GM23338 (cell line): ENCODE measurements at regions not wholly inside any gene's neighbourhood (a gene's known extent, or its start where the extent isn't known, plus 50 kb on each side); places are given as distances from the start of the nearest gene placed in this dataset.

Source experiments
- ATAC-seq: fragments of 200-7000 bp; cut with Tn5 transposase; 3 replicates; pipeline ENCODE4 v1.9.1; 2020
- DNase-seq: peaks from one replicate; pipeline ENCODE4 v3.0.0-alpha.2; 2015; ENCODE audit warnings: low spot score
- H2AFZ ChIP-seq: fragments of 200-600 bp; sonication (generic); 2 replicates; pipeline ENCODE4 v1.8.0; 2016; ENCODE audit warnings: antibody characterized with exemption, mild to moderate bottlenecking, moderate library complexity
- H3F3A ChIP-seq: fragments of 200-600 bp; sonication (generic); replicated peaks from 2 replicates; pipeline ENCODE4 v1.8.0; 2017; ENCODE audit warnings: antibody characterized with exemption, mixed run types, low read depth
- H3K27ac ChIP-seq: fragments of 200-600 bp; sonication (generic); 2 replicates; pipeline ENCODE4 v1.6.1; 2016; ENCODE audit warnings: low read depth
- H3K27me3 ChIP-seq: fragments of 200-600 bp; sonication (generic); 2 replicates; pipeline ENCODE4 v1.8.0; 2016; ENCODE audit warnings: mild to moderate bottlenecking, mixed run types, moderate library complexity; ENCODE audit not compliant: insufficient read depth
- H3K36me3 ChIP-seq: fragments of 200-600 bp; sonication (generic); 2 replicates; pipeline ENCODE4 v1.8.0; 2016; ENCODE audit warnings: mild to moderate bottlenecking; ENCODE audit not compliant: insufficient read depth
- H3K4me1 ChIP-seq: fragments of 200-600 bp; sonication (generic); 2 replicates; pipeline ENCODE4 v1.8.0; 2016; ENCODE audit warnings: mild to moderate bottlenecking, moderate library complexity; ENCODE audit not compliant: insufficient read depth
- H3K4me2 ChIP-seq: fragments of 200-600 bp; sonication (generic); 2 replicates; pipeline ENCODE4 v1.7.1; 2017; ENCODE audit warnings: mixed run types
- H3K4me3 ChIP-seq: fragments of 200-600 bp; sonication (generic); 2 replicates; pipeline ENCODE4 v1.6.1; 2016; ENCODE audit warnings: mixed run types
- H3K79me2 ChIP-seq: fragments of 200-600 bp; sonication (generic); replicated peaks from 2 replicates; pipeline ENCODE4 v1.8.0; 2017; ENCODE audit warnings: mild to moderate bottlenecking; ENCODE audit not compliant: insufficient read depth
- H3K9me2 ChIP-seq: fragments of 200-600 bp; sonication (generic); 2 replicates; pipeline ENCODE4 v1.8.0; 2017; ENCODE audit not compliant: insufficient read depth
- H4K20me1 ChIP-seq: fragments of 200-600 bp; sonication (generic); replicated peaks from 2 replicates; pipeline ENCODE4 v1.8.0; 2017; ENCODE audit warnings: mild to moderate bottlenecking; ENCODE audit not compliant: insufficient read depth
- H3K27ac Mint-ChIP-seq: 2 replicates; pipeline ENCODE4 v1.8.0; 2020; ENCODE audit warnings: inconsistent platforms, mild to moderate bottlenecking, moderate library complexity, mixed read lengths
- H3K27me3 Mint-ChIP-seq: 3 replicates; pipeline ENCODE4 v1.8.0; 2022; ENCODE audit warnings: low read depth, mild to moderate bottlenecking, moderate library complexity, mixed read lengths, inconsistent platforms; ENCODE audit not compliant: insufficient read depth, poor library complexity
- H3K36me3 Mint-ChIP-seq: 3 replicates; pipeline ENCODE4 v1.8.0; 2021; ENCODE audit warnings: low read depth, mild to moderate bottlenecking, inconsistent platforms, moderate library complexity, mixed read lengths
- H3K4me1 Mint-ChIP-seq: 3 replicates; pipeline ENCODE4 v1.8.0; 2020; ENCODE audit warnings: mild to moderate bottlenecking, inconsistent platforms, mixed read lengths
- H3K4me3 Mint-ChIP-seq: 3 replicates; pipeline ENCODE4 v1.8.0; 2021; ENCODE audit warnings: moderate library complexity, mild to moderate bottlenecking, inconsistent platforms, mixed read lengths
- H3K9me3 Mint-ChIP-seq: 3 replicates; pipeline ENCODE4 v1.8.0; 2020; ENCODE audit warnings: moderate library complexity, mild to moderate bottlenecking, inconsistent platforms, mixed read lengths
- EZH2 ChIP-seq: fragments of 200-600 bp; sonication (generic); IDR thresholded peaks from one replicate; pipeline ENCODE4 v1.8.0; 2017; ENCODE audit warnings: antibody characterized with exemption, mild to moderate bottlenecking, low read depth; ENCODE audit not compliant: unreplicated experiment
- POLR2AphosphoS5 ChIP-seq: IDR thresholded peaks from 2 replicates; pipeline ENCODE4 v1.6.1; 2016; ENCODE audit warnings: antibody characterized with exemption, low read depth
- STAT1 ChIP-seq: IDR thresholded peaks from one replicate; pipeline ENCODE4 v1.6.1; 2016; ENCODE audit warnings: antibody characterized with exemption; ENCODE audit not compliant: unreplicated experiment
- ZNF331 ChIP-seq: fragments of 250-450 bp; sonication (Bioruptor Pico); IDR thresholded peaks from 2 replicates; pipeline ENCODE4 v1.5.0; 2020; ENCODE audit warnings: low read depth, mild to moderate bottlenecking, moderate library complexity
- TF ChIP-seq, protein P1 (sequence below): fragments of 250-450 bp; sonication (Bioruptor Pico); IDR thresholded peaks from 2 replicates; pipeline ENCODE4 v1.5.0; 2020; ENCODE audit warnings: mild to moderate bottlenecking, moderate library complexity
- TF ChIP-seq, protein P2 (sequence below), 2 experiments: fragments of 200-600 bp in 1 of 2; sonication (generic) in 1 of 2; conservative IDR thresholded peaks; 2 replicates each; pipeline versions ENCODE4 v1.5.1 to v1.6.1; 2016 to 2017; ENCODE audit warnings: antibody characterized with exemption in 2 of 2, low read depth in 2 of 2, mild to moderate bottlenecking in 2 of 2, moderate library complexity in 1 of 2

DNA sequence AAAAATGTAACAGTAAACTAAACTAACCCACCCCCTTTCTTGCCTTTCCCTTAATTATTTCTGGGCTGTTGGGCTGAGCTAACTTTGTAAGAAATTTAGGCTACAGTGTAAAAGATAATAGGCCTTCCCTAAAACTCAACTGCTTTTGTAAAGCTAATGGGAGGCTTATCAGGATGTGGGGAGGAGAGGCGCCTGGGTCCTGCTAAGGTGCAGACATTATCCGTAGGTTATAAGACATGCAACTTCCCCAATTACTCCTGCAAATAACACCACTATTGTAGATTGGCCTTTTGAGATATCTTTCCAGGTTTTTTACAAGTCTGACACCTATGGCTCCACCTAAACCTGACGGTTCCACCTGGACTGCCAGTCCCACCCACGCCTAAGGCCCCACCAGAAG is 88.3 kb downstream of the NPAP1 start (continued):
- TF ChIP-seq, protein P1, sequence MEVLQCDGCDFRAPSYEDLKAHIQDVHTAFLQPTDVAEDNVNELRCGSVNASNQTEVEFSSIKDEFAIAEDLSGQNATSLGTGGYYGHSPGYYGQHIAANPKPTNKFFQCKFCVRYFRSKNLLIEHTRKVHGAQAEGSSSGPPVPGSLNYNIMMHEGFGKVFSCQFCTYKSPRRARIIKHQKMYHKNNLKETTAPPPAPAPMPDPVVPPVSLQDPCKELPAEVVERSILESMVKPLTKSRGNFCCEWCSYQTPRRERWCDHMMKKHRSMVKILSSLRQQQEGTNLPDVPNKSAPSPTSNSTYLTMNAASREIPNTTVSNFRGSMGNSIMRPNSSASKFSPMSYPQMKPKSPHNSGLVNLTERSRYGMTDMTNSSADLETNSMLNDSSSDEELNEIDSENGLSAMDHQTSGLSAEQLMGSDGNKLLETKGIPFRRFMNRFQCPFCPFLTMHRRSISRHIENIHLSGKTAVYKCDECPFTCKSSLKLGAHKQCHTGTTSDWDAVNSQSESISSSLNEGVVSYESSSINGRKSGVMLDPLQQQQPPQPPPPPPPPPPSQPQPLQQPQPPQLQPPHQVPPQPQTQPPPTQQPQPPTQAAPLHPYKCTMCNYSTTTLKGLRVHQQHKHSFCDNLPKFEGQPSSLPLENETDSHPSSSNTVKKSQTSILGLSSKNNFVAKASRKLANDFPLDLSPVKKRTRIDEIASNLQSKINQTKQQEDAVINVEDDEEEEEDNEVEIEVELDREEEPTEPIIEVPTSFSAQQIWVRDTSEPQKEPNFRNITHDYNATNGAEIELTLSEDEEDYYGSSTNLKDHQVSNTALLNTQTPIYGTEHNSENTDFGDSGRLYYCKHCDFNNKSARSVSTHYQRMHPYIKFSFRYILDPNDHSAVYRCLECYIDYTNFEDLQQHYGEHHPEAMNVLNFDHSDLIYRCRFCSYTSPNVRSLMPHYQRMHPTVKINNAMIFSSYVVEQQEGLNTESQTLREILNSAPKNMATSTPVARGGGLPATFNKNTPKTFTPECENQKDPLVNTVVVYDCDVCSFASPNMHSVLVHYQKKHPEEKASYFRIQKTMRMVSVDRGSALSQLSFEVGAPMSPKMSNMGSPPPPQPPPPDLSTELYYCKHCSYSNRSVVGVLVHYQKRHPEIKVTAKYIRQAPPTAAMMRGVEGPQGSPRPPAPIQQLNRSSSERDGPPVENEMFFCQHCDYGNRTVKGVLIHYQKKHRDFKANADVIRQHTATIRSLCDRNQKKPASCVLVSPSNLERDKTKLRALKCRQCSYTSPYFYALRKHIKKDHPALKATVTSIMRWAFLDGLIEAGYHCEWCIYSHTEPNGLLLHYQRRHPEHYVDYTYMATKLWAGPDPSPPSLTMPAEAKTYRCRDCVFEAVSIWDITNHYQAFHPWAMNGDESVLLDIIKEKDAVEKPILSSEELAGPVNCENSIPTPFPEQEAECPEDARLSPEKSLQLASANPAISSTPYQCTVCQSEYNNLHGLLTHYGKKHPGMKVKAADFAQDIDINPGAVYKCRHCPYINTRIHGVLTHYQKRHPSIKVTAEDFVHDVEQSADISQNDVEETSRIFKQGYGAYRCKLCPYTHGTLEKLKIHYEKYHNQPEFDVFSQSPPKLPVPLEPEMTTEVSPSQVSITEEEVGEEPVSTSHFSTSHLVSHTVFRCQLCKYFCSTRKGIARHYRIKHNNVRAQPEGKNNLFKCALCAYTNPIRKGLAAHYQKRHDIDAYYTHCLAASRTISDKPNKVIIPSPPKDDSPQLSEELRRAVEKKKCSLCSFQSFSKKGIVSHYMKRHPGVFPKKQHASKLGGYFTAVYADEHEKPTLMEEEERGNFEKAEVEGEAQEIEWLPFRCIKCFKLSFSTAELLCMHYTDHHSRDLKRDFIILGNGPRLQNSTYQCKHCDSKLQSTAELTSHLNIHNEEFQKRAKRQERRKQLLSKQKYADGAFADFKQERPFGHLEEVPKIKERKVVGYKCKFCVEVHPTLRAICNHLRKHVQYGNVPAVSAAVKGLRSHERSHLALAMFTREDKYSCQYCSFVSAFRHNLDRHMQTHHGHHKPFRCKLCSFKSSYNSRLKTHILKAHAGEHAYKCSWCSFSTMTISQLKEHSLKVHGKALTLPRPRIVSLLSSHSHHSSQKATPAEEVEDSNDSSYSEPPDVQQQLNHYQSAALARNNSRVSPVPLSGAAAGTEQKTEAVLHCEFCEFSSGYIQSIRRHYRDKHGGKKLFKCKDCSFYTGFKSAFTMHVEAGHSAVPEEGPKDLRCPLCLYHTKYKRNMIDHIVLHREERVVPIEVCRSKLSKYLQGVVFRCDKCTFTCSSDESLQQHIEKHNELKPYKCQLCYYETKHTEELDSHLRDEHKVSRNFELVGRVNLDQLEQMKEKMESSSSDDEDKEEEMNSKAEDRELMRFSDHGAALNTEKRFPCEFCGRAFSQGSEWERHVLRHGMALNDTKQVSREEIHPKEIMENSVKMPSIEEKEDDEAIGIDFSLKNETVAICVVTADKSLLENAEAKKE (CRISPR knock-in tag): no peak
- TF ChIP-seq POLR2AphosphoS5: no peak

DNA sequence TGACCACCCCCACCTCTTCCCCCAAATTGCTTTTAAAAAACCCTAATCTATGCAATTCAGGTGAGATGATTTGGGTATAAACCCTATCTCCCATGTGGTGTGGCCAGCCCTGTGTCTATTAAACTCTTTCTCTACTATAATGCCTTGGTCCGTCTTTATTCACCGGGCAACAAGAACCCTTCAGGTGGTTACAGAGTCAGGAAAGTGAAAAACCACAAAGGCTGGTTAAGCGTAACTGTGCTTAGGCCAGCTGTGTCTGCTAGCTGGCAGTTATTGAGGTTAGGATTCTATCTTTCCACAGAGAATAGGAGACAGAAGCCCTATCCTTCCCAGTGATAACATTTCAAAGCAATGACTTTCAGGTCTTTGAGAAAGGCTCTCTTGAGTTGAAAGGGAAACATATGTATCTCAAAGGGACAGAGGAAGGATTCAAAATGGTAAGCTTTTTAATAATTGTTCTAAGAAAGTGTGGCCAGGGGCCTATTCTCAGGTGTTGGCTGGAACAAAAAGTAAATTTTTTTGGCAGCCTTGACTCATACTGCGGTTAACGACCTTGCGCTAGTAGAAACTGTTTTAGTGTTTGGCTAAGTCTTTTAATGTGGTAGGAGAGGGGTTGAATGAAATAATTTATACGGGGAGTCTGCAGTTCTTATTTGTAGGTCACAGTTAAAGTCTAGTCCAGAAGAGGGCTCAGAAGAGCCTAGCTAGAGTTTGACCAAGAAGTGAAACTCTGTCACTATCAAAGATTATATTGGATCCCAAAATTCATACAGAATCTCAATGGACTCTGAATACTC is 89.0 kb downstream of the NPAP1 start:
- Histone ChIP-seq H3K27me3 (no peaks in the 10 kb centered on the region), H4K20me1 (no peaks in the 10 kb centered on the region), H2AFZ (peak overlapping the region; percentile 24; the same call in 1 of the 2 replicates), H3K79me2 (no peaks in the 10 kb centered on the region), H3K4me2 (no peak overlapping the region), H3K27ac (no peak overlapping the region), H3K4me1 (peaks cover 15% of the 10 kb centered on the region), H3K4me3 (no peak overlapping the region), H3K9me2 (no peaks in the 10 kb centered on the region), H3K36me3 (no peaks in the 10 kb centered on the region), H3F3A (0 out of 2 replicates have a peak, but pooled peaks cover 4% of the 10 kb centered on the region)
- no peak overlapping the region for H3K4me3 Mint-ChIP-seq
- H3K36me3 Mint-ChIP-seq: peaks cover 3% of the 10 kb centered on the region; the same call in 1 of the 3 replicates
- DNase-seq: peak; percentile 2
- H3K9me3 Mint-ChIP-seq: peaks cover 15% of the 10 kb centered on the region; the same call in 2 of the 3 replicates
- H3K27ac Mint-ChIP-seq: no peak overlapping the region
- no peak for ATAC-seq
- peaks cover 2% of the 10 kb centered on the region for H3K27me3 Mint-ChIP-seq
- H3K4me1 Mint-ChIP-seq: peaks cover 24% of the 10 kb centered on the region
- TF ChIP-seq, protein P1 (CRISPR knock-in tag): no peak
- TF ChIP-seq EZH2 (no peak), ZNF331 (CRISPR knock-in tag) (no peak), STAT1 (no peak)
- TF ChIP-seq, protein P2, sequence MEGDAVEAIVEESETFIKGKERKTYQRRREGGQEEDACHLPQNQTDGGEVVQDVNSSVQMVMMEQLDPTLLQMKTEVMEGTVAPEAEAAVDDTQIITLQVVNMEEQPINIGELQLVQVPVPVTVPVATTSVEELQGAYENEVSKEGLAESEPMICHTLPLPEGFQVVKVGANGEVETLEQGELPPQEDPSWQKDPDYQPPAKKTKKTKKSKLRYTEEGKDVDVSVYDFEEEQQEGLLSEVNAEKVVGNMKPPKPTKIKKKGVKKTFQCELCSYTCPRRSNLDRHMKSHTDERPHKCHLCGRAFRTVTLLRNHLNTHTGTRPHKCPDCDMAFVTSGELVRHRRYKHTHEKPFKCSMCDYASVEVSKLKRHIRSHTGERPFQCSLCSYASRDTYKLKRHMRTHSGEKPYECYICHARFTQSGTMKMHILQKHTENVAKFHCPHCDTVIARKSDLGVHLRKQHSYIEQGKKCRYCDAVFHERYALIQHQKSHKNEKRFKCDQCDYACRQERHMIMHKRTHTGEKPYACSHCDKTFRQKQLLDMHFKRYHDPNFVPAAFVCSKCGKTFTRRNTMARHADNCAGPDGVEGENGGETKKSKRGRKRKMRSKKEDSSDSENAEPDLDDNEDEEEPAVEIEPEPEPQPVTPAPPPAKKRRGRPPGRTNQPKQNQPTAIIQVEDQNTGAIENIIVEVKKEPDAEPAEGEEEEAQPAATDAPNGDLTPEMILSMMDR (conservative IDR thresholded peaks at IDR 0.05; ENCODE audit: low read depth in 2 of 2): no peak
